ENCODE measurements at regions not wholly inside any gene's neighbourhood (a gene's known extent, or its start where the extent isn't known, plus 50 kb on each side); places are given as distances from the start of the nearest gene placed in this dataset.

DNA sequence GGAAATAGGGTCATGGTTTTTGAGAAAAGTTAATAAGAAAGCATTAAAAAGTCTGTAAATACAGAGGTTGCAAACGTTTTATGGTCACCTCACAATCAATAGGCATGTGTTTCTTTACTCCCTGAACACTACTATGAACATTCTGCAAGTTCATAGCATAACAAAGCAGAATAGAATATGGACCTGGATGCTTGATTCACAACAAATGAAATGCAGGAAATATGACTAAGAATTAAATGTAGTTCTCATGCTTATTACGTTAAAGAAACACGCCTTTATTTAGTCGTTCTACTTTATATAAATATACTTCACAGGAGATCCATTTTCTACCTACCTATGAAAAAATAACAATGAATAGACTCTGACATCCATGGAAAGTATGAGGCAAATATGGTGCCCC is 344.0 kb downstream of the KCTD12 start:
- H3K4me3 ChIP-seq (ENCODE audit: low read depth, low read length): no peak overlapping the region
- DNase-seq (ENCODE audit: low read depth): no peak
- no peak for TF ChIP-seq MAX (IDR thresholded peaks at IDR 0.05; ENCODE audit: low read depth, low read length)

- no peak for TF ChIP-seq POLR2A (IDR thresholded peaks at IDR 0.05; ENCODE audit: extremely low read depth, insufficient read length)
- TF ChIP-seq MAX (IDR thresholded peaks at IDR 0.05; ENCODE audit: low read depth, low read length): no peak
- no peak for TF ChIP-seq MYC (IDR thresholded peaks at IDR 0.05; ENCODE audit: low read depth, low read length)
- TF ChIP-seq, protein P1, sequence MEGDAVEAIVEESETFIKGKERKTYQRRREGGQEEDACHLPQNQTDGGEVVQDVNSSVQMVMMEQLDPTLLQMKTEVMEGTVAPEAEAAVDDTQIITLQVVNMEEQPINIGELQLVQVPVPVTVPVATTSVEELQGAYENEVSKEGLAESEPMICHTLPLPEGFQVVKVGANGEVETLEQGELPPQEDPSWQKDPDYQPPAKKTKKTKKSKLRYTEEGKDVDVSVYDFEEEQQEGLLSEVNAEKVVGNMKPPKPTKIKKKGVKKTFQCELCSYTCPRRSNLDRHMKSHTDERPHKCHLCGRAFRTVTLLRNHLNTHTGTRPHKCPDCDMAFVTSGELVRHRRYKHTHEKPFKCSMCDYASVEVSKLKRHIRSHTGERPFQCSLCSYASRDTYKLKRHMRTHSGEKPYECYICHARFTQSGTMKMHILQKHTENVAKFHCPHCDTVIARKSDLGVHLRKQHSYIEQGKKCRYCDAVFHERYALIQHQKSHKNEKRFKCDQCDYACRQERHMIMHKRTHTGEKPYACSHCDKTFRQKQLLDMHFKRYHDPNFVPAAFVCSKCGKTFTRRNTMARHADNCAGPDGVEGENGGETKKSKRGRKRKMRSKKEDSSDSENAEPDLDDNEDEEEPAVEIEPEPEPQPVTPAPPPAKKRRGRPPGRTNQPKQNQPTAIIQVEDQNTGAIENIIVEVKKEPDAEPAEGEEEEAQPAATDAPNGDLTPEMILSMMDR (IDR thresholded peaks at IDR 0.05; ENCODE audit: low read depth, low read length): no peak
- no peak for DNase-seq (ENCODE audit: low read depth)
These were observed 348.2 kb downstream of the KCTD12 start for GRCh38 chr13:76538004-76538403.

GRCh38 chr13:76533251-76533650 is 353.0 kb downstream of the KCTD12 start:
- no peak for DNase-seq (ENCODE audit: low read depth)
- no peak overlapping the region for H3K4me3 ChIP-seq (ENCODE audit: low read depth, low read length)
- TF ChIP-seq, protein P1 (IDR thresholded peaks at IDR 0.05; ENCODE audit: low read depth, low read length): no peak
- no peak for TF ChIP-seq MAX (IDR thresholded peaks at IDR 0.05; ENCODE audit: low read depth, low read length)
- TF ChIP-seq POLR2A (IDR thresholded peaks at IDR 0.05; ENCODE audit: extremely low read depth, insufficient read length): no peak
- no peak for TF ChIP-seq MYC (IDR thresholded peaks at IDR 0.05; ENCODE audit: low read depth, low read length)

More at GRCh38 chr13:76538004-76538403, 348.2 kb downstream of the KCTD12 start:
- no peak overlapping the region for H3K4me3 ChIP-seq (ENCODE audit: low read depth, low read length)

GRCh38 chr13:76527041-76527440 is 359.2 kb downstream of the KCTD12 start:
- no peak for TF ChIP-seq POLR2A (IDR thresholded peaks at IDR 0.05; ENCODE audit: extremely low read depth, insufficient read length)
- TF ChIP-seq, protein P1 (IDR thresholded peaks at IDR 0.05; ENCODE audit: low read depth, low read length): no peak
- no peak for TF ChIP-seq MAX (IDR thresholded peaks at IDR 0.05; ENCODE audit: low read depth, low read length)
- no peak for TF ChIP-seq MYC (IDR thresholded peaks at IDR 0.05; ENCODE audit: low read depth, low read length)
- no peak for DNase-seq (ENCODE audit: low read depth)
- H3K4me3 ChIP-seq (ENCODE audit: low read depth, low read length): no peak overlapping the region

DNA sequence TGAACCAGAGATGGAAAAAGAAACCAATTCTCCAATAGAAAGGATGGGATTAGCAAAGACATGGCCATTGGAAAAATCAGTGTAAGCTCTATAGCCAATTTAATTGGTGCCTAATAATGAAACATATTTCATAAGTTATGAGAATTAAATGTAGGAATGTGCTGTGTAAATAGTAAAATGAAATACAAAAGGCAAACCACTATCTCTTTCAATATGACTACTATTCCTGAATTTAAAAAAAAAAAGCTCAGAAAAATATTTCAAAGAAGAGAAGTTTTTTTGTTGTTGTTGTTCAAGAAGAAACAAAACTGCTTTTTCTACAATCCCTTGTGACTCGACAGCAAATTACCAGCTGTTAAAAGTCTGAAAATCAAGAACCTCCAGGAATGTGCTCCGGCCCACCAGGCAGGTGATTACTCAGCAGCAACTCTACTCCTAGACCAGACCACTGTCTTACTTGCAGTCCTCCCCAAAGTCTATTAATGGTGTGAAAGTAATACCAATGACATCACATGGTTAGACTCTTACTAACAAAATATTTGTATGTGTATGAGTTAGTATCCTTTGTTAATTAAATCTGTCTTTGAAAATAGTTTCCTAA is 362.4 kb downstream of the KCTD12 start:
- no peak for DNase-seq (ENCODE audit: low read depth)
- TF ChIP-seq POLR2A (IDR thresholded peaks at IDR 0.05; ENCODE audit: extremely low read depth, insufficient read length) (no peak), MAX (IDR thresholded peaks at IDR 0.05; ENCODE audit: low read depth, low read length) (no peak), MYC (IDR thresholded peaks at IDR 0.05; ENCODE audit: low read depth, low read length) (no peak)
- TF ChIP-seq, protein P1 (IDR thresholded peaks at IDR 0.05; ENCODE audit: low read depth, low read length): no peak
- no peak overlapping the region for H3K4me3 ChIP-seq (ENCODE audit: low read depth, low read length)

DNA sequence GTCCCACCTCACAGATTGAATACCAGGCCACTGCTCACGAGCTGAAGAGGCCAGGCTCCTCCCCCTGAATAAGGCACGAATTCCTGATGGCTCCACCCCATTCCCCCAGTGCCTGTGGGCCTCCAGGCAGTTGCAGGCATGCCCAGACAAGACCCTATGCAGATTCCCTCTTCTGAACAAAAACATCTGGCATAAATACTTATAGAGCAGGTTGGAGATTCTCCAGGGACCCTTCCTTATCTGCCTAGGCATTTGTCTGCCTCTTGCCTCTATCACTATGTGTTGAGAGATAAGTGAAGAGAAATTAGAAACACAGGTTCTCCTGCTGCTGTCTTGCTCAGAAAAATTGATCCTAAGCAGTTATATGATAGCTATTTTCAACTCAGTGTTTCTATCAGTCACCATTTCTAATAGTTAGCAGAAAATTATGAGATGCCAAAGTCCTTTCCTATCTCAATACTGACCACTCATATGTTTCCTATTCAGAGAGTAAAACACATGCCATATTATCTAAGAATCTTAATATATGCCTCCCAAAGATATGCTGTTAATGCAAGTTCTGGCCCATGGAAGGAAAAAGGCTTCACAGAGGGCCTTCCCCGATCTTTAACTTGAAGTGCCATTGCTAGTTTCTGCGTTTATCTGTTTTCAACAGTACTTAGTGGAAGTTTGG is 364.0 kb downstream of the KCTD12 start:
- H3K4me3 ChIP-seq (ENCODE audit: low read depth, low read length): no peak overlapping the region
- no peak for TF ChIP-seq POLR2A (IDR thresholded peaks at IDR 0.05; ENCODE audit: extremely low read depth, insufficient read length)
- TF ChIP-seq MYC (IDR thresholded peaks at IDR 0.05; ENCODE audit: low read depth, low read length): no peak
- DNase-seq (ENCODE audit: low read depth): no peak
